CD4-positive, alpha-beta T cell (primary cell): ENCODE measurements at regions not wholly inside any gene's neighbourhood (a gene's known extent, or its start where the extent isn't known, plus 50 kb on each side); places are given as distances from the start of the nearest gene placed in this dataset.

Experiments used
- ATAC-seq: fragments of 200-7000 bp; cut with Tn5 transposase; one replicate; pipeline ENCODE4 v1.10.0; 2022; ENCODE audit warnings: mild to moderate bottlenecking; ENCODE audit not compliant: poor library complexity
- CTCF ChIA-PET: fragments of 350-600 bp; sonication (Branson Sonifier 250); formaldehyde crosslinking; loops from one replicate; lab custom pipeline; 2021; ENCODE audit warnings: antibody characterized with exemption, inconsistent platforms; lab: Charles Lee
- POLR2A ChIA-PET: fragments of 350-600 bp; sonication (Branson Sonifier 250); formaldehyde crosslinking; loops from one replicate; lab custom pipeline; 2021; ENCODE audit warnings: antibody characterized with exemption, inconsistent platforms; lab: Charles Lee
- DNase-seq, 14 experiments: peaks; one replicate each; pipeline ENCODE4 v3.0.0-alpha.2; 2013 to 2020; ENCODE audit warnings: mixed read lengths in 2 of 14
- H3K27ac ChIP-seq, 2 donors: one replicate each; pipeline versions ENCODE4 v1.5.1 to v1.7.0; 2013; ENCODE audit warnings: low read length in 2 of 2, low read depth in 1 of 2, mild to moderate bottlenecking in 1 of 2
- H3K27me3 ChIP-seq, 2 experiments: 1 replicate in 1 of 2; 2 replicates in 1 of 2; pipeline versions ENCODE4 v1.6.1 to v1.7.0; 2013; ENCODE audit warnings: low read length in 2 of 2, control low read depth in 1 of 2, mild to moderate bottlenecking in 1 of 2, moderate library complexity in 1 of 2; ENCODE audit not compliant: insufficient read depth in 2 of 2, control insufficient read depth in 1 of 2
- H3K36me3 ChIP-seq: one replicate; pipeline ENCODE4 v1.6.1; 2013; ENCODE audit warnings: low read length, control low read depth; ENCODE audit not compliant: insufficient read depth
- H3K4me1 ChIP-seq: one replicate; pipeline ENCODE4 v1.6.1; 2013; ENCODE audit warnings: low read length, control low read depth; ENCODE audit not compliant: insufficient read depth
- H3K4me3 ChIP-seq: one replicate; pipeline ENCODE4 v1.5.1; 2013; ENCODE audit warnings: mild to moderate bottlenecking, low read length, moderate library complexity
- H3K9me3 ChIP-seq, 2 experiments: 1 replicate in 1 of 2; 2 replicates in 1 of 2; pipeline versions ENCODE4 v1.6.1 to v1.7.0; 2013; ENCODE audit warnings: low read length in 2 of 2, mild to moderate bottlenecking in 2 of 2, control low read depth in 1 of 2, moderate library complexity in 1 of 2; ENCODE audit not compliant: control insufficient read depth in 1 of 2, insufficient read depth in 1 of 2
- H3K27ac Mint-ChIP-seq: one replicate; pipeline ENCODE4 v1.8.0; 2020; ENCODE audit warnings: mixed read lengths
- H3K27me3 Mint-ChIP-seq: one replicate; pipeline ENCODE4 v1.8.0; 2021; ENCODE audit warnings: mixed read lengths
- H3K36me3 Mint-ChIP-seq: one replicate; pipeline ENCODE4 v1.8.0; 2021; ENCODE audit warnings: low read depth, mixed read lengths
- H3K4me1 Mint-ChIP-seq: one replicate; pipeline ENCODE4 v1.8.0; 2021; ENCODE audit warnings: low read depth, mixed read lengths
- H3K4me3 Mint-ChIP-seq: one replicate; pipeline ENCODE4 v1.8.0; 2020; ENCODE audit warnings: mild to moderate bottlenecking, mixed read lengths
- H3K9me3 Mint-ChIP-seq: one replicate; pipeline ENCODE4 v1.8.0; 2020; ENCODE audit warnings: mixed read lengths
- CTCF ChIP-seq: fragments of 200-600 bp; IDR thresholded peaks from one replicate; pipeline ENCODE4 v1.8.0; 2022; ENCODE audit warnings: antibody characterized with exemption, mild to moderate bottlenecking
- intact Hi-C, 2 experiments: fragments of 100-400 bp; cut with DNase I in 1 of 2; cut with micrococcal nuclease in 1 of 2; formaldehyde crosslinking; loops; one replicate each; pipeline versions ENCODE4 v1.15.1 to v1.9.0; 2023 to 2025; cut with DNase I, micrococcal nuclease

- no peak overlapping the region for H3K4me3 Mint-ChIP-seq
- ChIA-PET CTCF (no interaction called here), POLR2A (no interaction called here)
- H3K4me1 Mint-ChIP-seq: no peaks in the 10 kb centered on the region
- Histone ChIP-seq H3K4me3 (no peak overlapping the region), H3K27ac (no peak overlapping the region), H3K27me3 (no peaks in the 10 kb centered on the region), H3K4me1 (no peaks in the 10 kb centered on the region), H3K36me3 (no peaks in the 10 kb centered on the region), H3K9me3 (no peaks in the 10 kb centered on the region)
- DNase-seq (no peak), ATAC-seq (no peak)
- no peaks in the 10 kb centered on the region for H3K36me3 Mint-ChIP-seq
- no peaks in the 10 kb centered on the region for H3K9me3 Mint-ChIP-seq
- peaks cover 4% of the 10 kb centered on the region for H3K27me3 Mint-ChIP-seq
- TF ChIP-seq CTCF: no peak
- intact Hi-C loops: no loop called here
- no peak overlapping the region for H3K27ac Mint-ChIP-seq
Observed at GRCh38 chr4:148790691-148791090, 348.5 kb upstream of the NR3C2 start.

GRCh38 chr4:148790246-148790645 is 348.0 kb upstream of the NR3C2 start:
- Mint-ChIP-seq H3K27ac (no peak overlapping the region), H3K9me3 (no peaks in the 10 kb centered on the region), H3K36me3 (no peaks in the 10 kb centered on the region), H3K27me3 (peaks cover 4% of the 10 kb centered on the region), H3K4me1 (no peaks in the 10 kb centered on the region), H3K4me3 (no peak overlapping the region)
- ATAC-seq: no peak
- ChIA-PET POLR2A (no interaction called here), CTCF (no interaction called here)
- no peak overlapping the region for H3K4me3 ChIP-seq
- H3K27me3 ChIP-seq: no peaks in the 10 kb centered on the region
- no peak for TF ChIP-seq CTCF
- no peaks in the 10 kb centered on the region for H3K36me3 ChIP-seq
- no peaks in the 10 kb centered on the region for H3K9me3 ChIP-seq
- no peak overlapping the region for H3K27ac ChIP-seq
- DNase-seq: no peak
- no peaks in the 10 kb centered on the region for H3K4me1 ChIP-seq
- intact Hi-C loops: no loop called here

- Mint-ChIP-seq H3K4me3 (no peak overlapping the region), H3K27me3 (peaks cover 4% of the 10 kb centered on the region), H3K9me3 (no peaks in the 10 kb centered on the region), H3K4me1 (no peaks in the 10 kb centered on the region), H3K27ac (no peak overlapping the region), H3K36me3 (no peaks in the 10 kb centered on the region)
- Histone ChIP-seq H3K4me3 (no peak overlapping the region), H3K4me1 (no peaks in the 10 kb centered on the region), H3K27ac (no peak overlapping the region), H3K36me3 (no peaks in the 10 kb centered on the region), H3K27me3 (no peaks in the 10 kb centered on the region), H3K9me3 (no peaks in the 10 kb centered on the region)
- TF ChIP-seq CTCF: no peak
- ChIA-PET CTCF (no interaction called here), POLR2A (no interaction called here)
- ATAC-seq (no peak), DNase-seq (no peak)
- intact Hi-C loops: no loop called here
Observed at GRCh38 chr4:148787831-148788477, 345.7 kb upstream of the NR3C2 start.
